ENCODE measurements at regions not wholly inside any gene's neighbourhood (a gene's known extent, or its start where the extent isn't known, plus 50 kb on each side); places are given as distances from the start of the nearest gene placed in this dataset.

- TF ChIP-seq CTCF (IDR thresholded peaks at IDR 0.05), result no peak
- TF ChIP-seq POLR2A (IDR thresholded peaks at IDR 0.05), result no peak
These were observed 158.3 kb upstream of the KAZN start for GRCh38 chr1:14440166-14440565.
